ENCODE measurements at regions not wholly inside any gene's neighbourhood (a gene's known extent, or its start where the extent isn't known, plus 50 kb on each side); places are given as distances from the start of the nearest gene placed in this dataset.

- no peak overlapping the region for H3K27ac Mint-ChIP-seq
- peaks cover 5% of the 10 kb centered on the region for H3K9me3 Mint-ChIP-seq
- DNase-seq (ENCODE audit: low spot score): no peak
- no peak overlapping the region for H3K4me3 Mint-ChIP-seq (ENCODE audit: low read depth)
- no peaks in the 10 kb centered on the region for H3K36me3 Mint-ChIP-seq (ENCODE audit: low read depth)
- intact Hi-C loops (cut with micrococcal nuclease): loop anchor here (2.0 to 5.0 kb wide), 3 partner anchors 17 to 87 kb away; partner anchors contain the start of gene HS3ST1
- peaks cover 6% of the 10 kb centered on the region for H3K27me3 Mint-ChIP-seq (ENCODE audit: low read depth)
- peaks cover 34% of the 10 kb centered on the region for H3K4me1 Mint-ChIP-seq (ENCODE audit: low read depth)
Observed at GRCh38 chr4:11514003-11514402, 85.3 kb upstream of the HS3ST1 start.

GRCh38 chr4:11512871-11513270 lies 84.2 kb upstream of the HS3ST1 start:
- Mint-ChIP-seq H3K27me3 (ENCODE audit: low read depth) (peaks cover 6% of the 10 kb centered on the region), H3K9me3 (peaks cover 5% of the 10 kb centered on the region), H3K27ac (no peak overlapping the region), H3K36me3 (ENCODE audit: low read depth) (no peaks in the 10 kb centered on the region), H3K4me1 (ENCODE audit: low read depth) (peaks cover 34% of the 10 kb centered on the region), H3K4me3 (ENCODE audit: low read depth) (no peak overlapping the region)
- intact Hi-C loops (cut with micrococcal nuclease): loop anchor here (5.0 kb wide), 1 partner anchor 86 kb away; the partner anchor contains the start of gene HS3ST1
- no peak for DNase-seq (ENCODE audit: low spot score)

- Mint-ChIP-seq H3K27ac (no peak overlapping the region), H3K36me3 (ENCODE audit: low read depth) (peaks cover 3% of the 10 kb centered on the region), H3K9me3 (peaks cover 17% of the 10 kb centered on the region), H3K4me3 (ENCODE audit: low read depth) (no peak overlapping the region), H3K27me3 (ENCODE audit: low read depth) (peaks cover 6% of the 10 kb centered on the region), H3K4me1 (ENCODE audit: low read depth) (peaks cover 38% of the 10 kb centered on the region)
- no peak for DNase-seq (ENCODE audit: low spot score)
- intact Hi-C loops (cut with micrococcal nuclease): loop anchor here (5.0 kb wide), 1 partner anchor 84 kb away; the partner anchor contains the start of gene HS3ST1
Observed at GRCh38 chr4:11511321-11511720, 82.6 kb upstream of the HS3ST1 start.

- peaks cover 17% of the 10 kb centered on the region for H3K9me3 Mint-ChIP-seq
- no peak overlapping the region for H3K27ac Mint-ChIP-seq
- peaks cover 43% of the 10 kb centered on the region for H3K4me1 Mint-ChIP-seq (ENCODE audit: low read depth)
- peaks cover 3% of the 10 kb centered on the region for H3K36me3 Mint-ChIP-seq (ENCODE audit: low read depth)
- intact Hi-C loops (cut with micrococcal nuclease): no loop called here
- DNase-seq (ENCODE audit: low spot score): no peak
- peaks cover 2% of the 10 kb centered on the region for H3K27me3 Mint-ChIP-seq (ENCODE audit: low read depth)
- H3K4me3 Mint-ChIP-seq (ENCODE audit: low read depth): no peak overlapping the region
Observed at GRCh38 chr4:11507920-11508319, 79.2 kb upstream of the HS3ST1 start.

- Mint-ChIP-seq H3K9me3 (peaks cover 24% of the 10 kb centered on the region), H3K4me3 (ENCODE audit: low read depth) (no peak overlapping the region), H3K36me3 (ENCODE audit: low read depth) (peaks cover 3% of the 10 kb centered on the region), H3K27me3 (ENCODE audit: low read depth) (peaks cover 2% of the 10 kb centered on the region), H3K4me1 (ENCODE audit: low read depth) (peaks cover 35% of the 10 kb centered on the region), H3K27ac (no peak overlapping the region)
- no peak for DNase-seq (ENCODE audit: low spot score)
- intact Hi-C loops (cut with micrococcal nuclease): no loop called here
Observed at GRCh38 chr4:11506194-11506593, 77.5 kb upstream of the HS3ST1 start.

- H3K4me3 Mint-ChIP-seq (ENCODE audit: low read depth): no peak overlapping the region
- H3K27me3 Mint-ChIP-seq (ENCODE audit: low read depth): peaks cover 2% of the 10 kb centered on the region
- intact Hi-C loops (cut with micrococcal nuclease): loop anchor here (1.0 to 2.0 kb wide), 3 partner anchors 8 to 35 kb away; no protein-coding TSS in a partner anchor
- peak; percentile 11 for DNase-seq (ENCODE audit: low spot score)
- H3K27ac Mint-ChIP-seq: peak overlapping the region; percentile 58
- peaks cover 24% of the 10 kb centered on the region for H3K9me3 Mint-ChIP-seq
- peaks cover 3% of the 10 kb centered on the region for H3K36me3 Mint-ChIP-seq (ENCODE audit: low read depth)
- H3K4me1 Mint-ChIP-seq (ENCODE audit: low read depth): peaks cover 32% of the 10 kb centered on the region
Observed at GRCh38 chr4:11505221-11505971, 76.7 kb upstream of the HS3ST1 start.

GRCh38 chr4:11503166-11503565 lies 74.5 kb upstream of the HS3ST1 start:
- Mint-ChIP-seq H3K27ac (no peak overlapping the region), H3K4me3 (ENCODE audit: low read depth) (no peak overlapping the region), H3K36me3 (ENCODE audit: low read depth) (peaks cover 3% of the 10 kb centered on the region), H3K9me3 (peaks cover 23% of the 10 kb centered on the region), H3K4me1 (ENCODE audit: low read depth) (peaks cover 25% of the 10 kb centered on the region), H3K27me3 (ENCODE audit: low read depth) (no peaks in the 10 kb centered on the region)
- intact Hi-C loops (cut with micrococcal nuclease): no loop called here
- DNase-seq (ENCODE audit: low spot score): no peak

GRCh38 chr4:11497972-11498371 lies 69.3 kb upstream of the HS3ST1 start:
- Mint-ChIP-seq H3K27ac (no peak overlapping the region), H3K36me3 (ENCODE audit: low read depth) (no peaks in the 10 kb centered on the region), H3K9me3 (peaks cover 14% of the 10 kb centered on the region), H3K4me1 (ENCODE audit: low read depth) (peaks cover 24% of the 10 kb centered on the region), H3K4me3 (ENCODE audit: low read depth) (no peak overlapping the region), H3K27me3 (ENCODE audit: low read depth) (peaks cover 6% of the 10 kb centered on the region)
- DNase-seq (ENCODE audit: low spot score): no peak
- intact Hi-C loops (cut with micrococcal nuclease): loop anchor here (1.0 to 10.0 kb wide), 8 partner anchors 7 to 913 kb away; partner anchors contain the start of gene HS3ST1

- intact Hi-C loops (cut with micrococcal nuclease): loop anchor here (1.0 to 10.0 kb wide), 8 partner anchors 8 to 913 kb away; partner anchors contain the start of gene HS3ST1
Observed at GRCh38 chr4:11497212-11497806, 68.6 kb upstream of the HS3ST1 start.

GRCh38 chr4:11496351-11496829 lies 67.7 kb upstream of the HS3ST1 start:
- Mint-ChIP-seq H3K4me1 (ENCODE audit: low read depth) (peaks cover 24% of the 10 kb centered on the region), H3K36me3 (ENCODE audit: low read depth) (no peaks in the 10 kb centered on the region), H3K9me3 (peaks cover 13% of the 10 kb centered on the region), H3K4me3 (ENCODE audit: low read depth) (no peak overlapping the region), H3K27ac (peak overlapping the region; percentile 40), H3K27me3 (ENCODE audit: low read depth) (peaks cover 6% of the 10 kb centered on the region)
- DNase-seq (ENCODE audit: low spot score): no peak
- intact Hi-C loops (cut with micrococcal nuclease): loop anchor here (2.0 to 10.0 kb wide), 4 partner anchors 16 to 912 kb away; partner anchors contain the start of gene HS3ST1

More at GRCh38 chr4:11497212-11497806, 68.6 kb upstream of the HS3ST1 start:
- no peaks in the 10 kb centered on the region for H3K36me3 Mint-ChIP-seq (ENCODE audit: low read depth)
- no peak overlapping the region for H3K4me3 Mint-ChIP-seq (ENCODE audit: low read depth)
- peak overlapping the region; percentile 67 for H3K27ac Mint-ChIP-seq
- peaks cover 6% of the 10 kb centered on the region for H3K27me3 Mint-ChIP-seq (ENCODE audit: low read depth)
- peaks cover 24% of the 10 kb centered on the region for H3K4me1 Mint-ChIP-seq (ENCODE audit: low read depth)
- peaks cover 14% of the 10 kb centered on the region for H3K9me3 Mint-ChIP-seq
- DNase-seq (ENCODE audit: low spot score): no peak

- intact Hi-C loops (cut with micrococcal nuclease): loop anchor here (2.0 to 10.0 kb wide), 4 partner anchors 15 to 911 kb away; partner anchors contain the start of gene HS3ST1
- Mint-ChIP-seq H3K4me3 (ENCODE audit: low read depth) (no peak overlapping the region), H3K4me1 (ENCODE audit: low read depth) (peaks cover 24% of the 10 kb centered on the region), H3K9me3 (peaks cover 12% of the 10 kb centered on the region), H3K36me3 (ENCODE audit: low read depth) (no peaks in the 10 kb centered on the region), H3K27me3 (ENCODE audit: low read depth) (peaks cover 6% of the 10 kb centered on the region), H3K27ac (no peak overlapping the region)
- no peak for DNase-seq (ENCODE audit: low spot score)
Observed at GRCh38 chr4:11495818-11496217, 67.1 kb upstream of the HS3ST1 start.

GRCh38 chr4:11495291-11495690 lies 66.6 kb upstream of the HS3ST1 start:
- DNase-seq (ENCODE audit: low spot score): no peak
- Mint-ChIP-seq H3K36me3 (ENCODE audit: low read depth) (no peaks in the 10 kb centered on the region), H3K9me3 (peaks cover 12% of the 10 kb centered on the region), H3K4me1 (ENCODE audit: low read depth) (peaks cover 25% of the 10 kb centered on the region), H3K27me3 (ENCODE audit: low read depth) (peaks cover 6% of the 10 kb centered on the region), H3K27ac (no peak overlapping the region), H3K4me3 (ENCODE audit: low read depth) (no peak overlapping the region)
- intact Hi-C loops (cut with micrococcal nuclease): loop anchor here (10.0 kb wide), 1 partner anchor 910 kb away; no protein-coding TSS in a partner anchor
